HG02763 (cell line): ENCODE measurements at regions not wholly inside any gene's neighbourhood (a gene's known extent, or its start where the extent isn't known, plus 50 kb on each side); places are given as distances from the start of the nearest gene placed in this dataset.
"Not testable (repeated sequence)": the region's sequence is repeated elsewhere in the genome, so short reads cannot be mapped to it uniquely, and the experiment has no call there.

Experiments used
- ATAC-seq: cut with Tn5 transposase; IDR thresholded peaks from one replicate; pipeline ENCODE4 v1.9.1; 2021; ENCODE audit warnings: mild to moderate bottlenecking, moderate library complexity; ENCODE audit not compliant: unreplicated experiment

DNA sequence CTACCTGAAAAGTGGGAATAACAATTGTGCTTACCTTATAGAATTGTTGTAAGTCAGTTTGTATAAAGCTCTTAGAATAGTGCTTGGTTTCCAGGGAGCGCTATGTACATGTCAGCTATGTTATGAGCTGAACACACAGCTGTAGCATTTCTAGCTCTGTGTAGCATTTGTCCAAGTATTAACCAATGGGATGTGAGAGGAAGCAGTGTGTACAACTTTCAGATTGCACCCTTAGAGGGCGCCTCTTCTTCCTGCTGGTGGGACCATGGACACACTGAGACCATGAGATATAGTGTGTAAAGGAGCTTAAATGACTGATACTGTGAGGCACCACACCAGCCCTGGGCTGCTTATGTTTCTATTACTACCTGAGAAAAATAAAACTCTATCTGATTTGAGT, 380.2 kb downstream of the LNPK start:
- no peak for ATAC-seq

DNA sequence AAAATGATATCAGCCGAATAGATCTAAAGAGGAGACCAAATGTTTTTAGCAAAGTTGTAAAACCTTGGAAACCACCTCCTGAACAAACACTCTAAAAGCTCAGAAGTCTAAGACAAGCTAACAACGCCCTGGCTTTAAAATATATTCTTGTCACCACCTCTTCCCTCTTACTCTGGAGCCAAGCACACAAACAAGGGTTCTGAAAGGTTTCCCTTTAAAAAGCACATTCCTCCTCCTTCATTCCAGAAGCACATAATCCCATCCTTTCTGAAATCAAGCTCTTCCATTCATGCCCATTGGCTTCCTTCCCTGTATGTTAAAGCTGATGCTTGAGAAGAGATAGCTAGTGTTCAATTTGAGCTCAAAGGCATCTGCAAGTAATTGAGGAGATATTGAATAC, 382.0 kb downstream of the LNPK start:
- no peak for ATAC-seq

DNA sequence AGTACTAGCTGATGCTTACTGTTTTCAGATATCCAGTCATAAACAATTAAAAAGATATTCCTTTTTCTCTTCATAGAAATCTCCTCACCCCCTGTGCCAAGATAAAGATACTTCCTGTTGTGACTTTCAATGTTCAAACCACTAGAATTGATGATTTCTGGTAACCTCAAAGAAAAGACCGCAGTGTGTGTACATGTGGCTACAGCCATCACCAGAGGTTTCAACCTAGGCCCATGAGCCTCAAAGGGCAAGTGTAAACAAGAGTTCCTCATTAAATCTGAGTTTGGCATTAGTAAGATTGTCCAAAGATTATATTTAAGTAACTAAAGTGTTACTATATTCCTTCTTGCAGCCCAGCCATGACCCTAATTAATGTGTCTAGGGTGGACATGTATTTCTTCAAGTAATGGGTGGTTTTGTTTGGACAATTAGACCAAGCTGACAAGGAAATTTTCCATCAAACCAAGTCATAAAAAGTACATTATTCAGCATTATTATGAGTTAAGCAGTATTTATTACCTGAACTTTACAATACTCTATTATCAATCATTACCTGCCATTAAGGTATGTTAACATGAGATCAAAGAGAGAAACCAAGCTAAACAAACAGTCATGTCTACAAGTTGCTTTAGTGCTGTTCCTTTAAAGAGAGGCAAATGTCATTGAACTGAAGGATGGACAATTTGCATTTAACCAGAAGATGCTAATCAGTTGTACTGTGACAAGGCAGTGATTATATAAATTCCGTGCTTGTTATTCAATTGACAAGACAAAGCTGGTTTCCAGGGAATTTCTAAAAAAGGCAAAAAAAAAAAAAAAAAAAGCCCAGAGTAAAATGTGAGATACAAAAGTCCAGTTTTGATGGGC, 382.7 kb downstream of the LNPK start:
- ATAC-seq = no peak

DNA sequence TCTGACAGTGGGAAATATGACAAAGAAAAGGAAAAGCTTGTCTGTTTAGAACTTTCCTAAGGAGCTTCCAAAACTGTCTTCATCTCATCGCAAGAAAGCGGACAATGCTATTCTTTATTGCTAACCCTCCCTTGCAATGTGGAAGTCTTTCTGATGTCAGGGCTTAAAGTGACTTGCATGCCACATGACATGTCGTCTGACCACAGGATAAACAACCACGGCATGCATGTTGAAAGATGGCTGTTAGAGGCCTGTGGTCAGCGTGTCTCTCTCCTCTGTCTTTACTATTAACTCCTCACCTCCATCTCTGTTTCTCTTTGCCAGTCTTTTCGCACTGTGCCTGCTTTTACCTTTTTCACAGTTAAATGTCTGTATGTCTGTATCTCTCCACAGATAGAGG, 389.8 kb downstream of the LNPK start:
- ATAC-seq = no peak

DNA sequence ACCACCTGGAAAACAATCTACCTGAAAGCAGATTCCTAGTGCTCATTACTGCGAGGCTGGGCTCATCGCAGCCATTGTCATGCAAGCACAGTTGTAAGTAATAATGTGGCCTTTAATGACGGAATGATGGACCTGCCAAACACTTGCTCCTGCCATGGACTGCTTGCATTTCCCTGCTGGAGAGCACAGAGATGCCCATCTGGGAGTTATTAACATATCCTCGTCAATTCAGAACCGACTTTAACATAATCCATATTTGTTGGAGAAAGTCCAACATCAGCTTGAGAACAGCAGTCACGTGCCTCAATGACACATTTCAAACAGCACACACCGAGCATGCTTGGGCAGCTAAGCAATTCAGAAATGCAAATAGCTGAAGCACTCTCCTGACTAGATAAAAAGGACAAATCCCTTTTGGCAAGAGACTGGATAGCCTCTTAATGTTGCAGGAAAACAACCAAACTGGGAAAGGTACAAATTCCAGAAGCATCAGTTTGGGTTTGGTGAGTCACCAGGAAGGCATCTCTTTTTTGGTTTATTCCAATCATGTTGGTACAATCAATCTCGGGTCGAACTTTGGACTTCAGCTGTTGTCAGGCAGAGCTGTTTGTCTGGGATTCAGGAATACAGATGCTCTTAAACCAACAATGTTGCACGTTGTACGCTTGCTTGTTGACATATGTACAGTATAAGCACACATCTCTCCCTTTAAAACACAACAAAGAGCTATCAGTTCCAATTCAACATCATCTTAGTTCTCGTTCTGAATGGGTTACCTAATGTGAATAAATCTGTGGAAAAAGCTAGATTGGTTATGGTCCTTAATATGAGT, 395.8 kb downstream of the LNPK start:
- ATAC-seq = no peak

DNA sequence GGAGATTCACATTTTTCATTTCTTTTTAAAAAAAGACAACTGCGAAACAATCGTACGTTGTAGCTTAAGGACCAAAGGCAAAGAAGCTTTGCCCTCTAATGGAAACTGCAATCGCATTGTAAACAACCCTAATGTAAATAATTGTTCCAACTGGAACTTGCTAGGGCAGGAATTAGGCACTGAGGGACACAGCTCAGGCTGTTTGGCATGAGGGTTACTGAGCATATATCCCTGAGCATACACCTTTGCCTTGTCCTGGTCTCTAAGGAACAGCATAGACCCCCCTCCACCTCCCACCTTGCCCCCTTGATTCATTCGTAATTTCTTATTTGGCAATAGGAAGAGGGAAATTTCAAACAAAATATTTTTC, 396.4 kb downstream of the LNPK start:
- ATAC-seq = no peak

DNA sequence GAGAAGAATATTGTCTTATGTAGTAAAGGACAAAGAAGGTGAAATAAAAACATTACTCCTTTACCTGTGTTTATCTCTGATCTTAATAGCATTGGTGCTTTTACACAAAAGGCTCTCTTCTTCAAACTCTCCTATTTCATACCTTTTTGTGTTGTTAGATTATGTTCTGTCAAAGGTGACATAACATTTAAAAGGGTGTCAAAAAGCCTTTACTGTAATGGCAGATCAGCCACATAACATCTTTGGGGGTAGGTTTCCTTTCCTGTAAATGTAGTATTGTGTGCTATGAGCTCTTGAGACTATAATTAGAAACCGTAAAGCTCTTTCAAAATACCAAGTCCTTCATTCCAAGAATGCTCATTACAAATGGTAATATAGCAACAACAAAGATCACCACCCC, 400.1 kb downstream of the LNPK start:
- no peak for ATAC-seq

DNA sequence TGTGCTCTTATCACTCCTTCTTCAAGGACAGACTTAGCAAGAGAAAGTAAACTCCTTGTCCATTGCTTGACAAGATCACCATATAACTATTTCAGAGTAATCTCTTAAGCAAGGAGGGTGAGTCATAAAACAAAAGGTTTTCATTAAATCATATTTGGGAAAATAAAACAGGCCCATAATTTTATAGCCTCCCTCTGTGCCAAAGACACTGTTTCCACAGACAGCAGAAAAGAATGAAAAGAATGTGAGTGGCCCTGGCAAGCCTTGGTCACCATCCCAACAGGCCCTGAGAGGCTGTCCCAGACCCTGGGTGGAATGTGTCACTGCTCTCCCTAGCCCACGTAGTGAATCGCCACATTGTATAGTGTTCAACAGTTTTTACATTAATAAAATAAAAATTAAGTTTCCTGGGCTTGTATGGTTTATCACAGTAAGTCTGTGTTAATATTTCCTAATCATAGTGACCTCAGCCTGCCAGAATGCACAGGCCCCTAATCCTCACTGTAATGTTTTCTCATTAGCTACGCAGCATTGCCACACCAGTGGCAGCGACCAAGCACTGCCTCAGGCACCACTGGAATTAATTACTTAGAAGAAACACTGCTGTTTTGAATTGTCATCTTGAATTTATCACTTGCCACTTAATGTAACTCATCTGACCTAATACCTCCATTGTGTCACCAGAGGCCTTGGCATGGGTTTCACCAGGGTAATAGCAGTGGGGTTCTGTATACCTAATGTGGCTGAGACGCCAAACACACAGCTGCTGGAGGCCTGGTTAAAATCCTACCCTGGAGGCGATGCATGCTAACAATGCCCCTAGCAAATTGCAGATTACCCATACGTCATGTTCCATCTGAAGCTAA, 401.9 kb downstream of the LNPK start:
- no peak for ATAC-seq

DNA sequence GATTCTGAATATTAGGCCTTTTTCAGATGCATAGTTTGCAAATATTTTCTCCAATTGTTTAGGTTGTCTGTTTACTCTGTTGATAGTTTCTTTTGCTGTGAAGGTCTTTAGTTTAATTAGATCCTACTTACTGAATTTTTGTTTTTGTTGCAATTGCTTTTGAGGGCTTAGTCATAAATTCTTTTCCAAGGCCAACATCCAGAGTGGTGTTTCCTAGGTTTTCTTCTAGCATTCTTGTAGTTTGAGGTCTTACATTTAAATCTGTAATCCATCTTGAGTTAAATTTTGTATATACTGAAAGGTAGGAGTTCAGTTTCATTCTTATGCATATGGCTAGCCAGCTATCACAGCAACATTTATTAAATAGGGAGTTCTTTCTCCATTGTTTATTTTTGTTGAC, 404.8 kb downstream of the LNPK start:
- no peak for ATAC-seq

DNA sequence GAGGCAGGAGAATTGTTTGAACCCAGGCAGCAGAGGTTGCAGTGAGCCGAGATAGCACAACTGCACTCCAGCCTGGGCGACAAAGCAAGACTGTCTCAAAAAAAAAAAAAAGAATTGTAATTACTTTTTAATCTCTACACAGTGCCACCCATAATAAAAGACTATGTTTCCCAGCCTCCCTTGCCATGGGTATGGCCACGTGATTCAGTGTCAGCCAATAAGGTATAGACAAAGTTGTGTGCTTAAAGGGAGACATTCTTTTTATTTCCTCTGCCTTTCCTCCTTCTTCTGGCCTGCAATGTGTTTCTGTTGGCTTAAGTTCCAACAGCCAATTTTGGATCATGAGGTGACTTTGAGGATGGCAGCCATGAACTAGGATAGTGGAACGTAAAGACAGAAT, 406.9 kb downstream of the LNPK start:
- ATAC-seq = no peak

DNA sequence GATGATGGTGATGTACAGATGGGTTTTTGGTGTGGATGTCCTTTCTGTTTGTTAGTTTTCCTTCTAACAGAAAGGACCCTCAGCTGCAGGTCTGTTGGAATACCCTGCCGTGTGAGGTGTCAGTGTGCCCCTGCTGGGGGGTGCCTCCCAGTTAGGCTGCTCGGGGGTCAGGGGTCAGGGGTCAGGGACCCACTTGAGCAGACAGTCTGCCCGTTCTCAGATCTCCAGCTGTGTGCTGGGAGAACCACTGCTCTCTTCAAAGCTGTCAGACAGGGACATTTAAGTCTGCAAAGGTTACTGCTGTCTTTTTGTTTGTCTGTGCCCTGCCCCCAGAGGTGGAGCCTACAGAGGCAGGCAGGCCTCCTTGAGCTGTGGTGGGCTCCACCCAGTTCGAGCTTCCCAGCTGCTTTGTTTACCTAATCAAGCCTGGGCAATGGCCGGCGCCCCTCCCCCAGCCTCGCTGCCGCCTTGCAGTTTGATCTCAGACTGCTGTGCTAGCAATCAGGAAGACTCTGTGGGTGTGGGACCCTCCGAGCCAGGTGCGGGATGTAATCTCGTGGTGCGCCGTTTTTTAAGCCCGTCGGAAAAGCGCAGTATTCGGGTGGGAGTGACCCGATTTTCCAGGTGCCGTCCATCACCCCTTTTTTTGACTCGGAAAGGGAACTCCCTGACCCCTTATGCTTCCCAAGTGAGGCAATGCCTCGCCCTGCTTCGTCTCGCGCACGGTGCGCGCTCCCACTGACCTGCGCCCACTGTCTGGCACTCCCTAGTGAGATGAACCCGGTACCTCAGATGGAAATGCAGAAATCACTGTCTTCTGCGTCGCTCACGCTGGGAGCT, 408.2 kb downstream of the LNPK start:
- ATAC-seq = not testable (repeated sequence)

DNA sequence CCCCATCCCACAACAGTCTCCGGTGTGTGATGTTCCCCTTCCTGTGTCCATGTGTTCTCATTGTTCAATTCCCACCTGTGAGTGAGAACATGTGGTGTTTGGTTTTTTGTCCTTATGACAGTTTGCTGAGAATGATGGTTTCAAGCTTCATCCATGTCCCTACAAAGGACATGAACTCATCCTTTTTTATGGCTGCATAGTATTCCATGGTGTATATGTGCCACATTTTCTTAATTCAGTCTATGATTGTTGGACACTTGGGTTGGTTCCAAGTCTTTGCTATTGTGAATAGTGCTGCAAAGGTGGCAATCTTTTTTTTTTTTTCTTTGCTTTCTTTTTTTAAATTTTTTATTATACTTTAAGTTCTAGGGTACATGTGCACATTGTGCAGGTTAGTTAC, 406.7 kb upstream of the ATP5MC3 start:
- ATAC-seq = not testable (repeated sequence)

DNA sequence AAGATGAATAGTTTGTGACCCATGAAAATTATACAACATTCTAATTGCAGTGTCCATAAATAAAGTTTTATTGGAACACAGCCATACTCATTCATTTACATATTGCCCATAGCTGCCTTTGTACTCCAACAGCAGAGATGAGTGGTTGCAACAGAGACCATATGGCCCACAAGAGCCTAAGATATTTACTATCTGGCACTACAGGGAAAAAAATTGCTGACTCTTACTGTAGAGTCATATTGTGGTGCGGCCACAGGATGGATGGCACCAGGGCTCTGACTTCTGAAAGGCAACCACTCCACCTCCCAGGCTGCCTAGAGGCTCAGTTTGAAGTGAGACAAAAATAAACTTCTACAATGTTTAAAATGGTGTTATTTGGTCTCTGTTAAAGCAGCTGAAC, 404.0 kb upstream of the ATP5MC3 start:
- ATAC-seq = no peak

DNA sequence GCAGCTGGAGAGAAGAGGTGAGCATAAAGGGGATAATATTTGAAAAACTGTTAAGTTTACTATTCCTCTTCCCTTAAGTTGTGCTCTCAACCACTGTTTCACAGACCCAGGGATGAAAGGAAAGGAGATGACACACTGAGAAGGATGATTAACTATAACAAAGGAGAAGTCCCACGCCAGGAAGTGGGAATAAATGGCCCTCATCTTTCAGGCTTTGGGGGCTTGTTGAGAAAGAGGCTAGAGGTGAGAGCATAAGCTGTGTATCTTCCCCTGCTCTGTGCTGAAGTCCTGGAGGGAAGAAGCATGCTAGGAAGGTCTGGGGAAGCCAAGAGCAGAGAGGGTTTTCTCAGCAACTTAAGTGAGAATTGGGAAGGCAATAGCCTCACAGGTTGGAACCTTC, 399.1 kb upstream of the ATP5MC3 start:
- ATAC-seq = no peak

DNA sequence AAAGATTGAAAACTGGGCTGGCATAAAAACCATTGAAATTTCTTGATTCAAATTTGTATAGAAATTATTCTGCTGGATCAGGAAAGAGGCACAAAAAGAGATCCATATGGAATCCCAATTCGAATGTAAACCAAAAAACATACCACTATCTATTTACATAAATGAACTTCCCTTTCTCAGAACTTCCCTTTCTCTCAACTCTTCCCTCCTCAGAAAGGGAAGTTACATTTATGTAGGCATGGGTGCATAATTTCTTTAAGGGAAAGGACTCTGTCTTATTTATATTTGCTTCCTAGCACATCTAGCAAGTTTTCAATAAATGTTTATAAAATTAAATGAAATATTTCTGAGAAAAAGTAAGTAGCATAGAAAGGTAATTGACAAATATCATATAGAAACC, 398.1 kb upstream of the ATP5MC3 start:
- no peak for ATAC-seq

DNA sequence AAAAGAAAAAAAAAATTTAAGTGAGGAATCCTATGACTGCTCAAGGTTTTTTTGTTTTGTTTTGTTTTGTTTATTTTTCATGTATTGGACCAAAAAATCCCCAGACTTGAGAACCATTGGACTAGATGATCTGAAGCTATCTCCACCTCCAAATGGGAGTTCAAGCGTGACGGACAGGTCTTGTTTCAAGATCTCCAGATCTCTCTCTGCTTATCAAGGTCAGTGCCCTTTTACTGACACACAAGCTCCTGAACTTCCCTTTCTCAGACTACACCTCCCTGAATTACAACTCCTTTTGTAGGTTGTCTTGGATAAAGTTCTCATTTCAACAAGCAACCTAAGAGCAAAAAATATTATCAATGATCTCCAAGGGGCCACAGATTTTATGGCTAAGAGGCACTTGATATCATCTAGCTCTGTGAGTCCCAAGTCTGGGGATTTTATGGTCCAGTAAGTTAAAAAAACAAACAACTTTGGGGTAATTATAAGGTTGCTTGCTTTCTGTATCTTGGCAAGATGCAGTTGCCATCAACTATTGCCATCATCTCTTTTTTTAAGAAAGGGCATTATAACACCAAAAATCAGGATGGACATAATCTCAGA, 396.0 kb upstream of the ATP5MC3 start:
- no peak for ATAC-seq

DNA sequence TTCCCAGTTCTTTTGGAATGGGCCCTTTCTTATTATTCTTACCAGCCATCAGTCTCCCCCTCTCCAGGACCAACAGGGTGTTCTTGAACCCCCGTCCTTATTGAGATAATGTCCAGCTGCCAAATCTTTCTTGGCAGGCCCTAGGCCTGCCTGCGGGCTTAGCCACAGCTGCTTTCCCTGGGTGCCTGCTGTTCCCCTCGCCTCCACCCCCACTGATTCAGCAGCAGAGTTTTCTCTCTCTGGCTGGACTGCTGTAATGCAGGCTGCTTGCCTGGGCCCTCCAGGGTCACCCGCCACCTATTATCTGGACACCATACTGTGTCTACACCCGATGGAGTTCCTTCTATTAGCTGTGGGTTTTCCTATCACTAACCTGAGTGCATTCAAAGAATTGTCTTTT, 395.4 kb upstream of the ATP5MC3 start:
- ATAC-seq = no peak

DNA sequence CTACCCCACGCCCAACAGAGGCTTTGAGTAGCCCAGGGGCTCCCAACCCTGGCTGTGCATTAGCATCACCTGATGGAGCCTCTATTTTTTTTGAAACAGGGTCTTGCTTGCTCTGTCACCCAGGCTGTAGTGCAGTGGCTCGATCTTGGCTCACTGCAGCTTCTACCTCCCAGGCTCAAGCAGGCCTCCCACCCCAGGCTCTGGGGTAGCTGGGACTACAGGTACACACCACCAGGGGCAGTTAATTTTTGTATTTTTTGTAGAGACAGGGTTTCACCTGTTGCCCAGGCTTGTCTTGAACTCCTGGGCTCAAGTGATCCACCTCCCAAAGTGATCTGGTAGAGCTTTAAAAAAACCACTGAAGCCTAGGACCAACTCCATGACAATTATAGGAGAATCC, 394.8 kb upstream of the ATP5MC3 start:
- no peak for ATAC-seq

DNA sequence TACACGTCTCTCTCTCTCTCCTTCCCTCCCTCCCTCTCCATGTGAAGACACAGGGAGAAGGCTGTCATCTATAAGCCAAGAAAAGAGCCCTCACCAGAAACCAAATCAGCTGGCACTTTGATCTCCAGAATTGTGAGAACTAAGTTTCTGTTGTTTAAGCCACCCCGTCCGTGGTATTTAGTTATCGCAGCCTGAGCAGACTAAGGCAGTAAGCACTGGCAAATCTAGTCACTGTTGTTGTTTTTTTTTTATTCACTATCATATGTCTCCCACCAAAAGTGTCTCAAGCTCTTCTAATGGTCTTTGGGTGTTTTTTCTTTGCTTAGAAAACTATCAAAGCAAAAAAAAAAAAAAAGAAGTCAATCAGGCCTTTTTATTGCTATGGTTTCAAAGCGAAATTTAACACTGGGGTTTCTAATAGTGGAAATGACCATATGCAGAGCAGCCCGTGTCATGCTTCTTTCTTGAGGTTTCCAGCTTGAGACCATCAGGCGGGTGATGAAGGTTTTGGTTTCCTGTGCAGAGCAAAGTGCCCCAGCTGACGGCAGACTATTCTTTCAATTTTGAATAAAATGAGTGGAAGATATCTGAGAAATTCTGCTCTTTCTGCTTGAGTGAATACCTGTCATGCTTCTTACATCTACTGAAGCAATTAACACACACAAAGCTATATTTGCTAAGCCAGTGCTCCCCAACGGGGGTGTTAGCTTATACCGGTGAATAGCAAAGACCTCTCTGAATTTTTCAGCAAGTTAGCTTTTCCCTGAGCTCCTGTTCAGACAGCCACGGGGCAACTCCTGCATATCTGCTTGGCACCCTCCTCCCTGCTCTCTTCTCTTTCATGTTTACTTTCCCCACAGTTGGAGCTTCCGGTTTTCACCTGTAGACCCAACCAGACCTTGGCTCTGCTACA, 394.1 kb upstream of the ATP5MC3 start:
- ATAC-seq = peak; percentile 96
